ENCODE measurements at regions not wholly inside any gene's neighbourhood (a gene's known extent, or its start where the extent isn't known, plus 50 kb on each side); places are given as distances from the start of the nearest gene placed in this dataset.

DNA sequence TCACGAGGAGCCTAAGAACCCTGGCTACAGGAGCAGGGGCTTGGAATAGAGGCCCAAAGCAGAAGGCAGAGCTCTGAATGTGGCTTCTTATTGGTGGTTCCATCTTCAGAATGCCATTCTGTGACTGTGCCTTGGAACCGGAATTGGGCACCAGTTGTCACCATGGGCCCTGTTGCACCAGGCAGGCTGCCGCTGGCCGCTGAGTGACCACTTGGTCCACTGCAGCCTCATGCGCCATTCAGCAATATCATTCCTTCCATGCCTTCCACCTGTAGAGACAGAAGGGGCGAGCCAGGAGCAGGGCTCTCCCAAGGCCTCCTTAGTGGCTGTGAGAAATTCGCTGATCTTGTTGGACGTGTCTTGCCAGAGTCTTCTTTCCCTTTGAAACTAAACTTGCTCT, 270.3 kb upstream of the CHD6 start:
- no peak for DNase-seq (ENCODE audit: low read depth in 2 of 3, low spot score in 1 of 3)

DNA sequence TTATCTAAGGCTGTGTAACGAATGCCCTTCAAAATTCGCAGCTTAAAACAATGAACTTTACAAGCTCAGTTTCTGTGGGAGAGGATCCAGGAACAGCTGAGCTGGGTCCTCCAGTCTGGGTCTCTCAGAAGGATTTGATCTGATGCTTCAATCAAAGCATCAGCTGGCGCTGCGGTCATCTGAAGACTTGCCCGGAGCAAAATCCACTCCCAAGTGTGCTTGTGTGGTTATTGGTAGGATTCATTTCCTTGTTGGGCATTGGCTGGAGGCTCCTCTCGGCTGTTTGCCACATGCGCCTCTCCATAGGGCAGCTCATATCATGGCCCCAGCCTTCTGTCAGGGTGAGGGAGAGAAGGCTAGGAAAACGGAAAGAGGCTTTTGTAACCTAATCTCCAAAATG, 269.3 kb upstream of the CHD6 start:
- no peak for DNase-seq (ENCODE audit: low read depth in 2 of 3, low spot score in 1 of 3)

DNA sequence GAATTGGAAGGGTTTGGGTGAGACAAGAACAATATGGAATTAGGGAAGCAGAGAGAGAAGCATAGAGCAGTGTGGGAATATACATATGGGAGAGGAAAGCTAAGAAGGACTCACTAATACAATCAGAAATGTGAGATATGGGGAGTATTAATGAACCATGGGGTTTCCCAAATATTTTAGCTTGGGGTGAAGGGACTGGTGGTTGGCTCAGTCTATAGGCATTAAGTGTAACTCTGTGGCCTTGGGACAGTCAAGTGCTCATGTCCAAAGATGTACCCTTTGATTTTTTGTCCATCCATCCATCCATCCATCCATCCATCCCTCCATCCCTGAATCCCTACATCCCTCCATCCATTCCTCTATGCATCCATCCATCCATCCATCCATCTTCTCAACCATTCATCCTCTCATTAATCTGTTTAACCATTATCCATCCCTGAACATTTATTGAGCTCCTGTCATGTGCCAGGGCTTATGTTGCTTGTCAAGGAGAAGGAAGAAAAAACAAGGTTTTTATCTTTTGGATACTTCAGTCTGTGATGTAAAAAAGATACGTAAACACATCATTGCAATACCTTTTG, 263.4 kb upstream of the CHD6 start:
- DNase-seq (ENCODE audit: low read depth in 2 of 3, low spot score in 1 of 3): no peak

DNA sequence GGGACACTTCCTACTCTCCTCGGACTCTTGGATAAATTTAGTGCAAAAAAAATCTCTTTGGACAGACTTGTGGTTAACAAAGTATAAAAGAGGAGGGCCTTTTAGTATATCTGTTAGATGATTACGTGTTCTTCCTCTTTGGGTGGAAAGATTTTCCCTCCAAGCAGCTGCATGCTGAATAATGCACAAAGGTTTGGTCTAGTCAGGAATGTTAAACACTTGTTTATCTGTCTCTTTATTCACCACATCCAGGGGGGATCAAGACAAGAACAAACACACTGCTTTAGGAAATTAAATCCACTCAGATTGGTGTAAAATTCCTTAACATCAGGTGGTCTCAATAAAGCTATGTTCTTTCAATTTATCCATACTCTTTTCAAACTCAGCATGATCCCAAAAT, 260.9 kb upstream of the CHD6 start:
- no peak for DNase-seq (ENCODE audit: low read depth in 2 of 3, low spot score in 1 of 3)

DNA sequence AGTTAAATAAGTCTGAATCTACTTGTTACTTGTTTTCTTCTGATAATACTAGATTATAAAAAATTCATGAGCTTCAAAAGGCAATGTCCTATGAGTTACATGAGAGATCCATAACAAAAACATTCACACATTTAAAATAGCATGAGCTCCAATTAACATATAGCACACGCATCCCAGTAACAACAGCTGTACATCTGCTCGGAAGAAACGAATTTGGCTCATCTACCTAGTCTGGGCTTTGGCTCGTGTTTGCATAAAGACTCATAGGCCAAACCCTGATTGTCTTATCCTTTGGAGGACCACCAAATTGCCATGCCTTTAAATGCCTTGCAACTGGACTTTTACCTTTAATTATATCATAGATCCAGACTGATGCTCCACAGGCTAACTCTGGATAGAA, 259.7 kb upstream of the CHD6 start:
- no peak for DNase-seq (ENCODE audit: low read depth in 2 of 3, low spot score in 1 of 3)

DNA sequence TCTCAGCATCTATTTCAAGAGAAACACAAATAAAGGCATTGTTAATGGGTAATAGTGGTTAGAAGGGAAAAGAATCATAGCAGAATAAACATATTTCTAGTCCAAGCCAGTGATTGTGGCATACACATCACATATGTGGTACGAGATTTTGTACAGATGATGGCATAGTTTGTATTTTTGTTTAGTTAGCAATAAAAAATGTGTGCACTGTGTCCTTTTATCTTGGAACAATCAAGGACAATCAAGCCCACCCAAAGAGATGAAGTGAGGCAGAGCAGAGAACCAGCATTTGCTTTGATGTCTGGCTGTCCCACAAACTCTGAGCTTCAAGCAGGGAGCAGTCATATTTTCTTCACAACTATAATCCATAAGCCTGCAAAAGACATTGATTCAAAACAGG, 256.5 kb upstream of the CHD6 start:
- no peak for DNase-seq (ENCODE audit: low read depth in 2 of 3, low spot score in 1 of 3)

DNA sequence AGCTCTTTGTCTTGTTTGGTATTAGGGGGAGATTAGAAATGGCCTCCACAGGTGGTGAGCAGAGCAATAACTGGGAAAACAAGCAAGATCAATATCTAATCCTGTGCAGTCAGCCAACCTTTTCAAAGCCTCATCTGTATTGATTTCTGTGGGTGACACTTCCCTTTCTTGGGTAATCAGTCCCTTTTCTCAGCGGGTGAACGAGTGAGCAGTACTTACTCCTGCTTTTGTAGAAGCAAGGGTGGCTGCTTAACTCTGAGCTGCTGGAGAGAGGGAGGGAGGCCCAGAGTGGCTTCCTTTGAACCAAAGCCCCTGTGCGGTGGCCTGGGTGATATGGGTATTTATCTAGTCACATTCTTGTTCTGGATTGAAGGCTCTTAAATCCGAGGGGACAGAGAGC, 254.8 kb upstream of the CHD6 start:
- DNase-seq (ENCODE audit: low read depth in 2 of 3, low spot score in 1 of 3): no peak

DNA sequence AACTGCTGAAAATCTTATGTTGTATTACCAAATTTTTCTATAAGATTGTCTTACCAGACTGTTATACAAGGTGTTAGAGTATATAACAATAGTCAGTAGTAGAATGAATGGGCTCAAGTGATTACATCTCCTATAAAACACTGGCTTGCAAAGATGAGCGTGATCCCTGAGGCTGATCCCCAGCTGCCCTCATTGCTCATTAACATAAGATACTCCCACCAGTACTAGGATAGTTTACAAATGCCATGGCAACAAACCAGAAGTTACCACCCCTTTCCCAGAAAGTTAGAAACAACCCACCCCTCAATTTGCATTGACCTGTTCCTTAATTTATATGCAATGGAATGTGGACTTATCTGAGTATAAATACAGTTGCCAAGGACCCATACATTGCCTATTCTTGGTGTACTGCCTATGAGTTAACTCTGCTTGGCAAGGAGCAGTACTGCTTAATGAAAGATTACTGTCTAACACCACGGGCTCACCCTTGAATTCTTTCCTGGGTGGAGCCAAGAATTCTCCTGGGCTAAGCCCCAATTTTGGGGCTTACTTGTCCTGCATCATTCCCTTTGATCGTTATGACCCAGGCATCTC, 252.8 kb upstream of the CHD6 start:
- DNase-seq (ENCODE audit: low read depth in 2 of 3, low spot score in 1 of 3): no peak

DNA sequence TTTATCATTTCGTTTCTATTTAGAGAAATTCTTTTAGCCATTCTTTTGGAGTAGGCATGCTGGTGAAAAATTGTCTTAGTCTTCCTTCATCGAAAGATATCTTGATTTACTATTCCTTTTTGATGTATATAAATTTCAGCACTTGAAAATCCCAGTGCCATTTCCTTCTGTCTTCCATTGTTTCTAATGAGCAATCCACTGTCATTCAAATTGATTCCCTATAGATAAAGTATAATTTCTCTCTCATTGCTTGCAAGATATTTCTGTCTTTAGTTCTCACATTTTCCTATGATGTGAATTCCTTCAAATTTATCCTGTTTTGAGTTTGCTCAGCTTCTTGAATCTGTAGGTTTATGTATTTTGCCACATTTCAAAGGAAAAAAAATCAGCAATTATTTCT, 251.1 kb upstream of the CHD6 start:
- no peak for DNase-seq (ENCODE audit: low read depth in 2 of 3, low spot score in 1 of 3)

DNA sequence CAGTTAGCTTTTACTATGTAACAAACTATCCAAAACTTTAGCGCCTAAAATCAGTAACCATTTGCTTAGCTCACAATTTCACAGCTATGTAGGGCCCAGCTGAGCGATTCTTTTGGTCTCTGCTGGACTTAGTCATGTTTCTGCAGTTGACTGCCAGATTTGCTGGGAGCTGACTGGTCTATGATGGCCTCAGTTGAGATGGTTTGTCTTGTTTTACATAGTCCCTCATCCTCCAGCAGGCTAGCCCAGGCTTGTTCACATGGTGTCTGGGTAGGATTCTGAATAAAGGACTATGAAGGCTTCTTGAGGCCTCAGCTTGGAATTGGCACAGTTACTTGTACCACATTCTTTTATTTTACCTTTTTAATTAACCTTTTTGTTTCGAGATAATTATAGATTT, 247.8 kb upstream of the CHD6 start:
- no peak for DNase-seq (ENCODE audit: low read depth in 2 of 3, low spot score in 1 of 3)

DNA sequence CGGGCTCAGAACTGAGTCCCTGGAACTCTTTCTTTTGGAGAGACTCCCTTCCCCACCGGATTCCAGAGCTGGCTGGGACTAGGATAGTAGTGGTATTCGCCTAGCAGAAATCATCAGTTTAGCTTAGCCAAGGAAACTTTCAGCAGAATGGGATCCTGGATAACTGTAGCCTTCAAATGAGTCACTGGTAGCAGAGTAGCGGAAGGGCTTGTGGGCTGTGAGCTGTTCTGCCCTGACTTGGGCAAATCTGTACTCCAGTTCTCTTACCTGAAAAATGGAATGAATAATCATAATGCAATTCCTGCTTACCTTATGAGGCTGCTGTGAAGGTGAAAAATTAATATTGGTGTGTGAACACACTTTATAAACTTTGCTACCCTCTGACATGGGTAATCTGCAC, 244.3 kb upstream of the CHD6 start:
- no peak for DNase-seq (ENCODE audit: low read depth in 2 of 3, low spot score in 1 of 3)

DNA sequence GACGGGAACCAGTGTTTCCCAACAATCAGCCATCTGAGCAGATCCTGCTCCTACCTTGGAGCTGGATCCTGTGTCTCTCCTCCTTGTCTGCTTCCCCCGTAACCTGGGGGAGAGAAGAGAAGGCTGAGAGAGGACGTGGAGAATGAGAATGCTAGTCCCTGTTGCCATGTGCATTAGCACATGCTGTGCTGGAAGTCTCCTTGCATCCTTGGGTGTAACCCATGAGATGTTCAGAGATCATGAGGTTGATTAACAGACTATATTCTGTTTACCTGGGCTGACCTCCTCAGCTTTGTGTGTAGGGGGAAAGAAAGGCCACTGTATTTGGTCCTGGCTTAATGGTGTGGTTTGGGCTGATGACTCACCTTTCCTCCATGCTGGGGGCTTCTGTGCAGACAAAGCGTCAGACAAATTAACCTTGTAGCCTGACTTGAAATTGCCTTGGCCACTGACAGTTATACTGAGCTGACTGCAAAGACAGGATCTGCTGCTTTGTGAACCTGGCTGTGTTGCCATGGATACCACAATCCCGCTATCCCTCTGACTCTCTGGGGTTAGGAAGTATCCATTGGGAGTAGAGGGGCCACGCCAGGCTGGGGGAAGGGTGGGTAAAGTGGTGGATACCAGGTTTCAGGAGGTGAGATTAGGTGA, 243.7 kb upstream of the CHD6 start:
- DNase-seq (ENCODE audit: low read depth in 2 of 3, low spot score in 1 of 3): no peak

DNA sequence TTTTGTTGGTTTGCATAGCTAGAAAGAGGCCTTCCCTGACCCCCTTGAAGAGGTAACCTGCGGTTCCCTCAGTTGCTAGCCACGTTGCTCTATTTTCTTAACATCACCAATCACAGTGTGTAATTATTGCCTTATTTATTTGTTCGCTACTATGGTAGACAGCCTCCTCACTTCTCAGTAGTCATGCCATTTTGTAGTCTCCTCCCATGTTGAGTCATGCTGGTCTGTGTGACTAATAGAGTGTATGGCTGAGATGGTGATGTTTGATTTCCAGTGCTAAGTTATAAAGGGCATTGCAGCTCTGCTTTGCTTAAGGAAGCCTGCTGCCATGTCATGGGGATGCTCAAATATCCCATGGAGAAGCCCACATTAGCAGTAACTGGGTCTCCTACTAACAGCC, 236.6 kb upstream of the CHD6 start:
- no peak for DNase-seq (ENCODE audit: low read depth in 2 of 3, low spot score in 1 of 3)

DNA sequence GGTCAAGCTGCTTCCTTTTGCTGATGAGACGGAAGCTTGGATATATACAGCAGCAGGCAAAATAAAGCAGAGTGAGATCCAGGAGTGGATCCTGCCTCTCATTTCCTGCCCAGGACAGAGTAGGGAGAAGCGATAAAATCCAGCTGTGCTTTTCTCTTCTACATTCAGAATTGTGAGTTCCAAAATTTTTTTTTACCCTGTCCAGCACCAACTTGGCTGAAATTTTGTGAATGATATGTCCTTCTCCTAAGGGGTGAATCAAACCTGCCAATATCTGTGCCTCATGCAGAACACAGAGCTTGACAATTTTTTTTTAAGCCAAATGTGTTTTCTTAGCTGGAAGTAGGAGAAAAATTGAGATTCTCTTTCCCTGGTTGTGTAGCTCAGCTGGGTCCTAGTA, 235.6 kb upstream of the CHD6 start:
- no peak for DNase-seq (ENCODE audit: low read depth in 2 of 3, low spot score in 1 of 3)

DNA sequence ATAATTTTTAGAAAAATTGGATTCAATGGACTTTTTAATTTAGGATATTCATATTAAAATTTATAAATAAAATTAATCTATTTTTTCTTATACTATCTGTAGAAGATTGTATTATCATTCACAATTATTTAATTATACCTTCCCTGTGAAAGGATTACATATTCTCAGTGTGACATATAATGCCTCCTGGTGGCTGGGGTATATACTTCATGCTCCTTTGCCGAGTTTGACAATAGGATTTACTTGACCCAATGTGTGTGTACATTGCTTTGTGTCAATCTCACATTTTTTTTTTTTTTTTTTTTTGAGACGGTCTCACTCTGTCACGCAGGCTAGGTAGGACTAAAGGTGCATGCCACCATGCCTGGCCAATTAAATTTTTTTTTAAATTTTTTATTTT, 230.0 kb upstream of the CHD6 start:
- no peak for DNase-seq (ENCODE audit: low read depth in 2 of 3, low spot score in 1 of 3)

DNA sequence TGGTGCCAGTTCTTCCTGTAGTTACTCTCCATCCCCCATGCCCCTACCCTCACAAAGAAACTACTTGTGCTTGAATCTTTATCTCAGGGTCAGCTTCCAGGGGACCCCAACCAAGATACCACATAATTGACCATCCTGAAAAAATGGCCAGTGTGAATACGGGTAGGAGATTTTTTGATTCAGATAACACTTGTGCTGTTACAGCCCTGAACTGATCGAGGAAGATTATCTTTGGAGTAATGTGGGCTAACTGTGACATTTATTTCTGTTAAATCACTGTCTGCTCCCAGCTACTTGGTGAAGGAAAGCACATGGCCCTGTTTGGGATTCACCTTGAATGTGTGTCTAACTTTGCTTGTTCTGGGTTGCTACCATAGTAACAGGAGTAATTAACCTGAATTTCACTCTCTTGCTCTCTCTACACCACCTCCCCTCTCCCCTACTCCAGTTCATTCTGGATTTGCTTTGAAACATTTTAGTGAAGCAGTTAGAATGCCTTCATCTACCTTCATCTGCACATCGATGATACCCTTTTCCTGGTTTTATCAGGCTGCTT, 219.6 kb upstream of the CHD6 start:
- no peak for DNase-seq (ENCODE audit: low read depth in 2 of 3, low spot score in 1 of 3)

DNA sequence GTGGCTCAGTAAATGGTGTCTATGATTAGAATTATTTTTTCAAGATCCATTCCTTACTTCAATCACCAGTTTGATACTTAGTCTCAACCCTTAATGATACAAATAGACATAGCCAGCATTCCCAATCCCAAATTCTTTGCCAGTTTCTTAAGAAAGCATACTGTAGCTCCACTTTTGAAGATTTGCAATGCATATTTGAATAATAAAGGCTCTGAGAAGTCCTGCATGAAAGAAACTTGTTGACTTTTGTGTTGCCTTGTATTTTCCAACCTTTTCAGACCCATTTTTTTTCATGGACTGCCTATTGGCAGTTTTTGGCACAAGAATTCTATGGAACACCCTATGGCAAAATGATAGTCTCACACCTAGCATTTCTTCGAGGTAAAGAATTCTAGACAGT, 215.6 kb upstream of the CHD6 start:
- DNase-seq (ENCODE audit: low read depth in 2 of 3, low spot score in 1 of 3): no peak

DNA sequence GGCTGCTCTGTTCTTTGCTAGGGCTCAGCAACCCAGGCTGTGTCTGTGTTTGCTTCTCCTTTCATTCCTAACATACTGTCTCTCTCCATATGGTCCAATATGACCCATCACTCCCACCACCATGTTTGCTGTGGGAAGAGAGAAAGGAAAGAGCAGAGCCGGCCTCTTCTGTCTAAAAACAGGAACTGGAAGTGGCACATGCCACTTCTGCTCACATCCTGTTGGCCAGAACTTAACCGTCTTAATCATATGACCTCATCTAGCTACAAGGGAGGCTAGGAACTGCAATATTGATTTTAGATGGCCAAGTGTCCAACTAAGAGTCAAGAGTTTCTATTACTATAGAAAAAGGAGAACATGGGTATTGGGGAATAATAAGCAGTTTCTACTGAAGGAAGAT, 212.5 kb upstream of the CHD6 start:
- no peak for DNase-seq (ENCODE audit: low read depth in 2 of 3, low spot score in 1 of 3)

DNA sequence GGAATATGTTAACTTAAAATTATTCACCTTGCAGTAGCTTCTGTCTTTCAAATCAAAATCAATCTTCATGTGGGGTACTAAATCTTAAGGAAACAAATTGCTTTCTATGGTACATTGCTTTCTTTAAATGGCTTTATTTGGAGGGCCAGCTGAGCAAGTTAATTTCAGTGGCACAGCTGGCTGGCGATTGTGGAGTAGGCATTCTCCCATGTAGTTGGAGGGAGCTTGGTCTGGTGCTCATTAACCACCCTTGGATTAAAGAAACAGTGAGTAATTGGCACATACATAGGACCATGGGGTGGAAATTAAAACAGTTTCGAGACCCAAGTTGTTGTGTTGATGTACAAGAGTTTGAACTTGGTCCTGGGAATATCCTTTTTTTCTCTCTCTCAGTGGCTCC, 201.3 kb upstream of the CHD6 start:
- no peak for DNase-seq (ENCODE audit: low read depth in 2 of 3, low spot score in 1 of 3)

DNA sequence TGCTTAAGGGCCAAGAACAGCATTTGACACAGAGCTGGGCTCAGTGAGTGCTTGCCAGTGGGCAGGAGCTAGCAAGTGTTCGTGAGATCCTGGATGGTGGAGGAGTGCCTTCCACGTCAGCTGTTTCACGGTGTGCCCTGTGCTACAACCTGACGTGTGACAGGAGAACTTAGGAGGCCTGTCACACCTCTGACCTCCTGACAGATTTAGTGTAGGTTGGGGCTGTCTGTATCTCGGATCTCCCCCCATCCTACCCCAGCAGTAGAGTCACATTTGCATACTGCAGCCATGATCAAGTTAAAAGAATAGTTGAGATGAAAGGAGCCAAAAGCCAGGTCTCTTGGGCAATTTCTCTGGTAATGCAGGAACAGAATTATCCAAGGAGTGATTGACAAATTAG, 200.8 kb upstream of the CHD6 start:
- DNase-seq (ENCODE audit: low read depth in 2 of 3, low spot score in 1 of 3): no peak

DNA sequence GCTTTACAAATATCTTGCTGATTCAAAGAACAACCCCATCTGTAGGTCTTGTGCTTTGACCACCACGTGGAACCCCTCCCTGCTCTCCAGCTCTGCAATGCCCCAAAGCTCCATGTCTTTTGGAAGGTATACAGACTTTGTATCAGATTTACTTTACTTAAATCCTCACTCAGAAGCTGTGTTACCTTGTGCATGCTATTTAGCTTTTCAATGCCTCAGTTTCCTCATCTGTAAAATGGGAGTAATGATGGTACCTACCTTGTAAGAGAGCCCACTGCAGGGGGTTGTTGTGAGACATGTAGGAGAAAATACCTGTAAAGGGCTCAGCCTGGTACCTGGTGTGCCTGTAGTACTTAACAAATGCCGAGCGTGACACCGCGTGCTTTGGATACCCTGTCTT, 200.2 kb upstream of the CHD6 start:
- no peak for DNase-seq (ENCODE audit: low read depth in 2 of 3, low spot score in 1 of 3)

DNA sequence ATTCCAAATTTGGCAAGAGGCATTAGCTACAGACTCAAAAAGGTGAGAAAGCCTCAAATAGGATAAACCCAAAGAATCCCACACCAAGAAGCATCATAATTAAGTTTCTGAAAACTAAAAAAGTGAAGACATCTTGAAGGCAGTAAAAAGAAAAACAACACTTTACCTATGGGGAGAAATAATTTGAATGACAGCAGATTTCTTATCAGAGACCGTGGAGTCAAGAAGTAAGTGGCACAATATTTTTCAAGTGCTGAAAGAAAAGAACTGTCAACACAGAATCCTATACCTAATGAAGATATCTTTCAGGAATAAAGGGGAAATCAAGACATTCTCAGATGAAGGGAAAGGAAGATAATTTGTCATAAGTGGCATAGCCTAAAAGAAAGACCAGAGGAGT, 193.3 kb upstream of the CHD6 start:
- DNase-seq (ENCODE audit: low read depth in 2 of 3, low spot score in 1 of 3): no peak

DNA sequence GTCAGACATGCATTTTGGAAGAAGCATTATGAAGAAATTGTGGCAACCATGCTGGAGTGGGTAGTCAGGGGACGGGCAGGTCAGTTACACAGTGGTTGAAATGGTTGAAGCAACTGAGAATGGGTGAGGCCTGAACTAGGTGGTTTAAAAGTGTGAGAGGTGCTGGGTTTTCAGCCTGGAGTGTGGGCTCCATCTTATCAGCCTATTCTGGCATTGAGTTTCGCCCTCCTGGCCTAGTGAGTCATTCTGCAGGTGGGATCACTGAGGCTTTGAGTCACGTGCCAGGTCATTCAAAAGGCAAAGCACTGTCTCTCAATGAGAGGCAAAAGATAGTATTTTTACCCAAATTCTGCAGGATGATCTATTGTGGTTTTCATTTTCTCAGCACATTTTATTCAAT, 181.9 kb upstream of the CHD6 start:
- DNase-seq (ENCODE audit: low read depth in 2 of 3, low spot score in 1 of 3): no peak
